GM12875 (cell line): ENCODE measurements at regions not wholly inside any gene's neighbourhood (a gene's known extent, or its start where the extent isn't known, plus 50 kb on each side); places are given as distances from the start of the nearest gene placed in this dataset.

ENCODE experiments used
- H3K4me3 ChIP-seq: one replicate; pipeline ENCODE4 v1.5.1; 2011; ENCODE audit warnings: low read depth, low read length, control low read depth
- CTCF ChIP-seq: IDR thresholded peaks from 2 replicates; pipeline ENCODE4 v1.5.1; 2011; ENCODE audit warnings: low read depth, mild to moderate bottlenecking, control low read depth, inconsistent platforms, low read length, moderate library complexity, borderline replicate concordance; ENCODE audit not compliant: insufficient read depth

- TF ChIP-seq CTCF = no peak
- H3K4me3 ChIP-seq = no peak overlapping the region
These were observed 237.3 kb downstream of the OSR1 start for GRCh38 chr2:19120941-19121750.

- TF ChIP-seq CTCF = no peak
These were observed 238.2 kb downstream of the OSR1 start for GRCh38 chr2:19120181-19120580.

GRCh38 chr2:19119326-19120001, 239.0 kb downstream of the OSR1 start:
- no peak for TF ChIP-seq CTCF
- H3K4me3 ChIP-seq = no peak overlapping the region

More at GRCh38 chr2:19120181-19120580, 238.2 kb downstream of the OSR1 start:
- H3K4me3 ChIP-seq = no peak overlapping the region

- no peak overlapping the region for H3K4me3 ChIP-seq
- no peak for TF ChIP-seq CTCF
These were observed 241.5 kb downstream of the OSR1 start for GRCh38 chr2:19116918-19117317.

GRCh38 chr2:19114754-19115231, 243.6 kb downstream of the OSR1 start:
- TF ChIP-seq CTCF = no peak
- H3K4me3 ChIP-seq = no peak overlapping the region

- no peak for TF ChIP-seq CTCF
- H3K4me3 ChIP-seq = no peak overlapping the region
These were observed 244.3 kb downstream of the OSR1 start for GRCh38 chr2:19114126-19114525.
